ENCODE measurements at regions not wholly inside any gene's neighbourhood (a gene's known extent, or its start where the extent isn't known, plus 50 kb on each side); places are given as distances from the start of the nearest gene placed in this dataset.

DNA sequence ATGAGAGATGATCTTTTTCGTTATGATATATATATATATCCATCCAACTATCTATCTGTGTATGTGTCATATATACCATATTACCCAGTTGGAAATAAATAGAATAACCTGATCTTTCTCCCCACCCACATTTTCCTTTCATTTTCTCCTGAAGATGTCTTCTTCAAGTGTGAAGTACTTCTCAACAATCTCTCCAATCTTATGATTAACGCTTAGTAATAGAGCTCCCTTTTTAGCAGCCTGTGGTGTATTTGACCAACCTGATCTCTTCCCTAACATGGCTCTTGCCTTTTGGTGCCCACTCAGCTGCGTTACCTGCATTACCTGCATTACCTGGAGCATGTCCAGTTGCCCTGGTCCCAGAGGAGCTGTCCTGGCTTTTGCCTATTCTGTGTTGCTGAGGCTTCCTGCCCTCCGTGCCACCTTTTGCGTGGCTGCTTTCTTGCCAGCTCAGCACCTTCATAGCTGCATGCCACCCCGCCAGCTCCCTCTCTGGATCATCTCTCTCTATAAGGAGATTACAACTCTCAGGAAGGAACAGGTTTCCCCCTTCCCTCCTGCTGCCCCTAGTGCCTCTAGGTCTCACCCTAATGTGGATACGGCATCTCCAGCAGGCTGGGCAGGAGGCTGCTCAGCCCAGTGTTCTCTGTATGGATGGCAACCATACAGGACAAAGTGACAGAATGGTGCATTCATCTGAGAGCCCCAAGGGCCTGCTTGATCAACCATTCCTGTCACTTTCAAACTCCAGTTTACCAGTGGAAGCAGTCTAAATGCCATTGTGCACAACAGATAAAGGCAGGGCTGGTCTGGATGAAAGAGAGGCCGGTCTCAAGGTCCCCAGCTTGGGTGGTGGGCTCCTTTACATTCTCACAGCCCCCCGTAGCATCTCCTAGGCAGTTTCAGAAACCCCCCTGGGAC is 126.7 kb downstream of the GADD45G start:
- Mint-ChIP-seq H3K9me3 (no peaks in the 10 kb centered on the region), H3K4me3 (no peak overlapping the region), H3K27ac (no peak overlapping the region), H3K4me1 (peaks cover 3% of the 10 kb centered on the region), H3K27me3 (ENCODE audit: insufficient read depth) (peaks cover 2% of the 10 kb centered on the region), H3K36me3 (ENCODE audit: low read depth) (no peaks in the 10 kb centered on the region)
- H3K36me3 ChIP-seq (ENCODE audit: control insufficient read depth, insufficient read depth, low read length), result no peaks in the 10 kb centered on the region
- H3K27me3 ChIP-seq (ENCODE audit: control insufficient read depth, insufficient read depth, low read length, poor library complexity, severe bottlenecking), result no peaks in the 10 kb centered on the region
- DNase-seq, result no peak
- H3K4me3 ChIP-seq (ENCODE audit: low read length), result no peak overlapping the region
- H3K9ac ChIP-seq (ENCODE audit: extremely low read depth, low read length, poor library complexity, severe bottlenecking), result no peak overlapping the region
- WGBS, 2 experiments (ENCODE audit: insufficient coverage in 1 of 2, insufficient read length in 1 of 2), result 92 to 98% methylated on average over 7 to 8 of the region's 9 CpGs
- peaks cover 14% of the 10 kb centered on the region for H3K4me1 ChIP-seq (ENCODE audit: control insufficient read depth, insufficient read depth, low read length)
- H3K9me3 ChIP-seq (ENCODE audit: control insufficient read depth, low read length), result no peaks in the 10 kb centered on the region
- no peak overlapping the region for H3K27ac ChIP-seq (ENCODE audit: low read depth, low read length)
- TF ChIP-seq, protein P1, sequence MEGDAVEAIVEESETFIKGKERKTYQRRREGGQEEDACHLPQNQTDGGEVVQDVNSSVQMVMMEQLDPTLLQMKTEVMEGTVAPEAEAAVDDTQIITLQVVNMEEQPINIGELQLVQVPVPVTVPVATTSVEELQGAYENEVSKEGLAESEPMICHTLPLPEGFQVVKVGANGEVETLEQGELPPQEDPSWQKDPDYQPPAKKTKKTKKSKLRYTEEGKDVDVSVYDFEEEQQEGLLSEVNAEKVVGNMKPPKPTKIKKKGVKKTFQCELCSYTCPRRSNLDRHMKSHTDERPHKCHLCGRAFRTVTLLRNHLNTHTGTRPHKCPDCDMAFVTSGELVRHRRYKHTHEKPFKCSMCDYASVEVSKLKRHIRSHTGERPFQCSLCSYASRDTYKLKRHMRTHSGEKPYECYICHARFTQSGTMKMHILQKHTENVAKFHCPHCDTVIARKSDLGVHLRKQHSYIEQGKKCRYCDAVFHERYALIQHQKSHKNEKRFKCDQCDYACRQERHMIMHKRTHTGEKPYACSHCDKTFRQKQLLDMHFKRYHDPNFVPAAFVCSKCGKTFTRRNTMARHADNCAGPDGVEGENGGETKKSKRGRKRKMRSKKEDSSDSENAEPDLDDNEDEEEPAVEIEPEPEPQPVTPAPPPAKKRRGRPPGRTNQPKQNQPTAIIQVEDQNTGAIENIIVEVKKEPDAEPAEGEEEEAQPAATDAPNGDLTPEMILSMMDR (conservative IDR thresholded peaks at IDR 0.05), result no peak

DNA sequence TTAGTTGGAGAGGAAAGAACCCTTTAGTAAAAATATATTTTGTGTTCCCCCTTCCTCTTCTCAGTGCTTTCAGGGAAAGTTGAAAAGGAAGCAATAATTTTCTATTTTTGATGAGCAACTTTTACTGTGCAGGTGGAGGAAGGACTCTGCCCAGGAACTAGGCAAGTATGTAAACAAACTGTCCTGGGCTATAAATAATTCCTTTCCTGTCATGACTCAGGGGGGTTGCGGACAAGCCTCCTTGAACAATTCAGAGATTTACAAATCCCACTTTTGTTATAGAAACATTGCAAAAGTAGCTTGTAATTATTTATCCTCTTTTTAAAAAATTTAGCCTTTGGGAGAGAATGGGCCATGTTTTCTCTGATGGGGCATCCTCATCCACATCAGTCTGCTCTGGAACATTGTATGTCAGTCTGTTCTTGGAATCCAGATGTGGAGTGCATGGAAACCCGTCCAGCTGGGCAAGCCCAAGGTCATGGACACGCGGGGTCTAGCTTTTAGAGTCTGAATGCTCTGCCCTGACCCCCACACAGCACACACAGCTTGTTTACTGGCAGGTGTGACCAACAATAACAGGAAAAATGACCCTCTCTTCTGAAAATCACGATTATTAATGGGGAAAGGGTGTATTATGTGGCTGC is 127.6 kb downstream of the GADD45G start:
- Mint-ChIP-seq H3K36me3 (ENCODE audit: low read depth) (no peaks in the 10 kb centered on the region), H3K9me3 (no peaks in the 10 kb centered on the region), H3K4me1 (peaks cover 3% of the 10 kb centered on the region), H3K27me3 (ENCODE audit: insufficient read depth) (peaks cover 2% of the 10 kb centered on the region), H3K27ac (no peak overlapping the region), H3K4me3 (no peak overlapping the region)
- no peaks in the 10 kb centered on the region for H3K27me3 ChIP-seq (ENCODE audit: control insufficient read depth, insufficient read depth, low read length, poor library complexity, severe bottlenecking)
- H3K9ac ChIP-seq (ENCODE audit: extremely low read depth, low read length, poor library complexity, severe bottlenecking), result no peak overlapping the region
- 87 to 88% methylated on average over 1 to 5 of the region's 5 CpGs for WGBS, 2 experiments (ENCODE audit: insufficient coverage in 1 of 2, insufficient read length in 1 of 2)
- H3K27ac ChIP-seq (ENCODE audit: low read depth, low read length), result no peak overlapping the region
- no peak for DNase-seq
- H3K4me1 ChIP-seq (ENCODE audit: control insufficient read depth, insufficient read depth, low read length), result peaks cover 14% of the 10 kb centered on the region
- no peaks in the 10 kb centered on the region for H3K36me3 ChIP-seq (ENCODE audit: control insufficient read depth, insufficient read depth, low read length)
- TF ChIP-seq, protein P1 (conservative IDR thresholded peaks at IDR 0.05), result no peak
- H3K9me3 ChIP-seq (ENCODE audit: control insufficient read depth, low read length), result no peaks in the 10 kb centered on the region
- H3K4me3 ChIP-seq (ENCODE audit: low read length), result no peak overlapping the region

DNA sequence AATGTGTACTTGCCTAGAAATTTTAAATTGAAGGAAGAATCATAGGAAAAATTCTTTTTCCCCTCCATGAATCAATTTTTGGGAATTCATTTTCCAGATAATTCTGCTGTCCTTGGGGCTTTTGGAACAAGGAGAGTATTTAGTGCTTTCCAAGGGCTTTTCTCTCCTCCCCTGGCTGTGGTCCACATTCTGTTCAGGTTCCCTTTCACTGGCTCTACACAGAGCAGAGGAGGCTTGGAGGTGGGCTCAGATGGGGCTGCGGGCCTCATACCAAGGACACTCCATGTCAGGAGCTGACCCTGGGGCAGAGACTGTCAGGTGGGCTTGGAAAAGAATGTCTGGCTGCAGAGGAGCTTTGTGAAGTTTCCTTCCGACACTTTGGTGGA is 128.1 kb downstream of the GADD45G start:
- H3K36me3 ChIP-seq (ENCODE audit: control insufficient read depth, insufficient read depth, low read length), result no peaks in the 10 kb centered on the region
- H3K27ac ChIP-seq (ENCODE audit: low read depth, low read length), result no peak overlapping the region
- Mint-ChIP-seq H3K9me3 (no peaks in the 10 kb centered on the region), H3K36me3 (ENCODE audit: low read depth) (no peaks in the 10 kb centered on the region), H3K4me3 (no peak overlapping the region), H3K4me1 (peaks cover 4% of the 10 kb centered on the region), H3K27ac (no peak overlapping the region), H3K27me3 (ENCODE audit: insufficient read depth) (peaks cover 3% of the 10 kb centered on the region)
- WGBS, 2 experiments (ENCODE audit: insufficient coverage in 1 of 2, insufficient read length in 1 of 2), result 90 to 100% methylated on average over 2 of the region's 2 CpGs
- TF ChIP-seq, protein P1 (conservative IDR thresholded peaks at IDR 0.05), result no peak
- no peak overlapping the region for H3K9ac ChIP-seq (ENCODE audit: extremely low read depth, low read length, poor library complexity, severe bottlenecking)
- peaks cover 14% of the 10 kb centered on the region for H3K4me1 ChIP-seq (ENCODE audit: control insufficient read depth, insufficient read depth, low read length)
- H3K9me3 ChIP-seq (ENCODE audit: control insufficient read depth, low read length), result no peaks in the 10 kb centered on the region
- no peaks in the 10 kb centered on the region for H3K27me3 ChIP-seq (ENCODE audit: control insufficient read depth, insufficient read depth, low read length, poor library complexity, severe bottlenecking)
- DNase-seq, result no peak
- no peak overlapping the region for H3K4me3 ChIP-seq (ENCODE audit: low read length)

Data from endodermal cell (in vitro differentiated cells).